Neural cell (in vitro differentiated cells): ENCODE measurements at regions not wholly inside any gene's neighbourhood (a gene's known extent, or its start where the extent isn't known, plus 50 kb on each side); places are given as distances from the start of the nearest gene placed in this dataset.

Source experiments
- EP300 ChIP-seq: fragments of 450-650 bp; conservative IDR thresholded peaks from 2 replicates; pipeline ENCODE4 v1.6.1; 2014; ENCODE audit warnings: antibody characterized with exemption, mild to moderate bottlenecking, moderate library complexity; ENCODE audit not compliant: poor library complexity, severe bottlenecking
- TF ChIP-seq, protein P1 (sequence below): fragments of 450-650 bp; IDR thresholded peaks from 2 replicates; pipeline ENCODE4 v1.5.1; 2014; ENCODE audit warnings: antibody characterized with exemption, mild to moderate bottlenecking, moderate library complexity; ENCODE audit not compliant: poor library complexity, severe bottlenecking

DNA sequence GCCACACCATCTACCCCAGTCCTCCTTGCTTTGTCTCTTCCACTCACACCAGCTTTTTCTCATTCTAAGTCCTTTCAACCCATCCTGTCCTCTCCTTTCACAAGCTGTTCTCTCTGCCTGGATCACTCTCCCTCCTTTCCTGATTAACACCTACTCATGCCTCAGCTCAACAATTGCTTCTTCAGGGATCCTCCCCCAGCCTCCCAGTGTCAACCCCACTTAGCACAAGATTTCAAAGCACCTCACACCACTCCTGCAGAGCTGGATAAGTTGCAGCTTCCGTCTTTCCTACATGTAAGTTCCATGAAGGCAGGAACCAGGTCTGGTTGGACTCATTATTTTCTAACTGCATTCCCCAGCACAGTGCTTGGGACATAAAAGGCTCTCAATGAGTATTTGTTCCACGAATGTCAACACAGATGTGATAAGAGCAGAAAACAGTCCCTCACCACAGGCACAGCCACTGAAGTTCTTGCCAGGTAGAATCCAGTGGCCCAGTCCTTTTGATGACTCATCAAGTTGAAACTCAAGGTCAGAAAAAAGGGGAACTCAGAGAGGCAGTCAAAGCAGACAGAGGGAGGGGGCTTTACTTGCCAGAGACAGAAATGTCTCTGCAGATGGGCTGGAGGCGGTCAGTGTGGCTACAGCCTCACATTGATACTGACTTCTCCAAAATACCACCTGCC, 193.4 kb upstream of the PRDM1 start:
- TF ChIP-seq, protein P1, sequence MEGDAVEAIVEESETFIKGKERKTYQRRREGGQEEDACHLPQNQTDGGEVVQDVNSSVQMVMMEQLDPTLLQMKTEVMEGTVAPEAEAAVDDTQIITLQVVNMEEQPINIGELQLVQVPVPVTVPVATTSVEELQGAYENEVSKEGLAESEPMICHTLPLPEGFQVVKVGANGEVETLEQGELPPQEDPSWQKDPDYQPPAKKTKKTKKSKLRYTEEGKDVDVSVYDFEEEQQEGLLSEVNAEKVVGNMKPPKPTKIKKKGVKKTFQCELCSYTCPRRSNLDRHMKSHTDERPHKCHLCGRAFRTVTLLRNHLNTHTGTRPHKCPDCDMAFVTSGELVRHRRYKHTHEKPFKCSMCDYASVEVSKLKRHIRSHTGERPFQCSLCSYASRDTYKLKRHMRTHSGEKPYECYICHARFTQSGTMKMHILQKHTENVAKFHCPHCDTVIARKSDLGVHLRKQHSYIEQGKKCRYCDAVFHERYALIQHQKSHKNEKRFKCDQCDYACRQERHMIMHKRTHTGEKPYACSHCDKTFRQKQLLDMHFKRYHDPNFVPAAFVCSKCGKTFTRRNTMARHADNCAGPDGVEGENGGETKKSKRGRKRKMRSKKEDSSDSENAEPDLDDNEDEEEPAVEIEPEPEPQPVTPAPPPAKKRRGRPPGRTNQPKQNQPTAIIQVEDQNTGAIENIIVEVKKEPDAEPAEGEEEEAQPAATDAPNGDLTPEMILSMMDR = no peak
- no peak for TF ChIP-seq EP300
